Umbilical cord (tissue), 1 donor: ENCODE measurements at regions not wholly inside any gene's neighbourhood (a gene's known extent, or its start where the extent isn't known, plus 50 kb on each side); places are given as distances from the start of the nearest gene placed in this dataset.

Experiments
- DNase-seq: peaks from one replicate; pipeline ENCODE4 v3.0.0-alpha.2; 2015; ENCODE audit warnings: low spot score

DNA sequence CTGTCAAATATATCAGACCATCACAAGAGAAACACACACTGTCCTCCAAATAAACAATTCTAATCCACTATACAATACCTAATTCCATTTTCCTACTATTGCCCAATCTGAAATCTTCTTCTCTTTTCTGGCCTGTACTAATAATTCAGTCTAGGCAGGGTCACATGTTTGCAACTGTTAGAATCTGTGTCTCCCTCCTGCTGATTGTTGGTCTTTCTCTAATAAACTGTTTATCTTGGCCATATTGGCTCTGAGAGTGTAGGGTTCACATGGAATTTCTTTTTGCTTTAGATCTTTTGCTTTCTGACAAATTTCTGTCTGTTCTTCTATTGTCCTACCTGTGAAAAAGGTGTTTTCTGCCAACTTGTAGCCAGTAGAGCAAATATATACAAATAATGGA is 319.9 kb upstream of the ADAMTS5 start:
- DNase-seq: no peak

DNA sequence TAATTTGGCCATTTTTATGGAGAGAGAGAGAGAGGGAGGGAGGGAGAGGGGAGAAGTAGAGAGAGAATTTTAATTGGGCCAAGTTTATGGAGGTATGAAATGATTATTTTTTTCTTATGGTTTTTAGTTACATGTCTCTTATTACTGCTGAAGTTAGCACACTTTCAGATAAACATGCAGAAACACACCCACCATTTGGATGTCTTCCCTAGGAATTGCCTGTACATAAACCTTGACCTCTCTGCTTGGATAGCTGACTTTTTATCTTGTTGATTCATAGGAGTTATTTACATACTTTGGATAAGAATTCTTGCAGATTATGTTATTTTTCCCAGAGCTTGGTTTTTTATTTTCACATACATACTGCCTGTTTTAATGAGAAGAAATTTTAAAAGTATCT is 310.2 kb upstream of the ADAMTS5 start:
- peak; percentile 47 for DNase-seq

DNA sequence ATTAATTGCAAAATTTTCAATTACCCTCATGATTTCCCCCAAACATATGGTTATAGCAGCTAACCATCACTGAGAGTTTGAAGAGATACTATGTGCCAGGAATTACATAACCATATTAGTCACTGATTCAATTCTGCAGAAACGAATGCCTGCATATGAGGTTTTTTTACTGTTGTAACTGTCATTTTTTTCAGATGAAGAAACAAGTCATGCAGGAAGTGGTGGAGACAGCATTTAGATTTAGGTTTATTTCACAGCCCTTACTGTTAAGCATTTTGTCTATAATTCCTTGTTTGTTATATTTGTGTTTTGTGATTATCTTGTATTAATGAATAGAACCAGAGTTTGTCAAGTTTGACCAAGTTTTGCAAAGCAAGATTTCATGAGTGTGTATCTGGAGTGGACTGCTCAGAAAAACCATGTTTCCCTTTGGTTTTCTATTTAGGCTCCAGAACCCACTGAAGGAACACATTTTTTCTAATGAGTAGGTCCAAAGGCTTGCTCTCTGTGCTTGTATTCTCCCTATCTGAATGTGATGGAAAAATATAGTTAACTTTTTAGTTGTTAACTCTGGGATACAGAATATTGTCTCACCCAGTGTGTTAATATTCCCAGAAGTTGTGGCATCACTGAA is 308.5 kb upstream of the ADAMTS5 start:
- DNase-seq: peak; percentile 64

DNA sequence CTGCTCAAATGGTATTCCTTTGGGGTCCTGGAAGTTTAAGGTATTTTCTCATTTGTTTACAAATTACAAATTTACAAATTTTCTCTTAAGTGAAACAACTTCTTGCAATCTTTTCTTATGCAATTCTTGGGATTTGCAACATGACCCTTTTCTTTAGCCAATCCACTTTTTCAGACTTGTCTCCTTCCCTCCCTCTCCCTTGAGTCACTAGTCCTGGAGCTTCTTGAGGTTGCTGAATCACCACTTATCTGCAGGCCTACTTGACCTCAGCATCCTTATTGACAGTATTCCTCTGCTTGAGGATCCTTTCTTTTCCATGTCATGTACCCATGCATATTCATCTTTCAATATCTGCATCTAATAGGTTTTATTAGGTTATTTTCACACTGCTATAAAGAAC is 302.8 kb upstream of the ADAMTS5 start:
- DNase-seq: no peak

DNA sequence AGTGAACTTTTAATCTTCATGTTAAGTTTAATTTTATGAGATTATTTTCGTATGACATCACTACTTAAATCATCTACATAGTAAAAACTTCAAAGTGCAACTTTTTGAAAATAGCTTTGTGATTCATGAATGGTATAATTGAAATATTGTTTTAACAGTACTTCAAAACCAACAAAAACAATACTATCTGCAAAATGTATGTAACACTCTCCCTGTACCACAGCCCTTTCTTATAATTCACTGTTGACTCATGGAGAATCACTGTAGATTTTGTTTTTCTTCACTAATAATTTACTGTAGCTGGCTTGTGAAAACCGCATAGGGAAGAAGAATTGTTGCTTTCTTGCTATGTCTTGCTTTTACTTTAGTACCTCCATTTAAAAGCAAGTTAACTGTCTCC is 301.4 kb upstream of the ADAMTS5 start:
- no peak for DNase-seq

DNA sequence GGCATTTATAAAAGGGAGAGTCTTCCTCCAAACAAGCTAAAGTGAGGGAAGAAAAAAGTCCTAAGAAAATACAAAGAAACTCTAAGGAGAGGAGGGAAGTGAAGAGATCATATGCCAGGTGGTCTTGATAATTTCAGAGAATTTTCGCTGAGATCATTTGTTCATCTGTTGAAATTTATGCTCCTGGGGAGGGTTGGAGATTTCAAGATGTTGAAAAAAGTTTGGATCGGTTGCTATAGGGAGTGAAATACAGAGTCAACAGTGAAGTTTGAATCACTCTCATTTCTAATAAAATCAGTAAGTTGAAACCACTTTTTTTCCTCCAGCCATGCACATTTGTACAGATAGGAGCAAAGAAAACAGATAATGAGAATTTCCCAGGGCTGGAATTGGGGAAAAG is 299.1 kb upstream of the ADAMTS5 start:
- no peak for DNase-seq

DNA sequence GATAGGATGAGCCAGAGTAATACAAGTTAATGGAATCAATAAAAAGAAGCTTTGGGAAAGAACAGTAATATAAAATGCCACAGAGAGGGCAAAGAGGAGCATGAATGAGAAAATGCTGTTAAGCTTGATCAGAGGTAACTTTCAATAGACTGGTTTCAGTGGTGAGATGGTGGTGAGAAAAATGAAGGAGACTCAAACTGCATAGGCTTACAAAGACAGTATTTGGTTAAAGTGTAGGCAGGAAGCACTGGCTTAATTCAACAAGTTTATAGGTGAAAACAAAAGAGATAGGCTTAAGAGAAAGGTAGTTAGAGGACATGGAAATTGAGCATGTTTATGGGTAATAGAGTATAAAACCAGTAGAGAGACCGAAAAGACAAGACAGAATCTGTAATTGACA is 298.6 kb upstream of the ADAMTS5 start:
- no peak for DNase-seq

DNA sequence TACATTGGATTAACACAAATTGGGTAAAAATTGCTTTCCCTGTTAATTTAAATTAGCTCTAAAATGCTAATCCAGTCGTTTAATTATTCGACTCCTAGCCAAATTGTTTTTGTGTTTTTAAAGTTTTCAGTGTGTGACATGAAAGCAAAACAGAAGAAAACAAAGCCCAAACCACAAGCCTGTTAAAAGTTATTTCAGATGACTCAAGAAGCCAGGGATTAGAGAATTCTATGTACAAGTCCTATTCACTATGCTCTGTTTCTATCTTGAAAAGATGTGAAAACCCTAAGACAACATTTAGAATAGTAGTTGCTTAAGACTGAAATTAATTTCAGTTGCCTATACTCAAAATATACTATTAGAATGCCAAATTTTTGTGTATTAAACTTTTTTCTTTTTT is 294.8 kb upstream of the ADAMTS5 start:
- DNase-seq: peak; percentile 19

DNA sequence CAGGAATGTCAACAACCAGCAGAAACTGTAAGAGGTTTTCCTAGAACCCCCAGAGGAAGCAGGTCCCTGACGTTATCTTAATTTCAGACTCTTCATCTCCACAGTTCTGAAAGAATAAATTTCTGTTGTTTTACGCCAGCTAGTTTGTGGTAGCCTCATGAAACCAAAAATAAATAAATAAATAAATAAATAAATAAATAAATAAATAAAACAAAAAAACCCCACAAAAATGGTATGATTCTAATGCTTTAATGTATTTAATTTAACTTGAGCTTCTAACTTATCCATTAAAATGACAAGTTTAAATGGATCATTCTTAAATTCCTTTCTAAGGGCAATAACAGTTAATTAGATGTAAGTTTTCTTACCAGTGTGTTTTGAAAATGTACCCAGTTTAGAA is 293.8 kb upstream of the ADAMTS5 start:
- no peak for DNase-seq

DNA sequence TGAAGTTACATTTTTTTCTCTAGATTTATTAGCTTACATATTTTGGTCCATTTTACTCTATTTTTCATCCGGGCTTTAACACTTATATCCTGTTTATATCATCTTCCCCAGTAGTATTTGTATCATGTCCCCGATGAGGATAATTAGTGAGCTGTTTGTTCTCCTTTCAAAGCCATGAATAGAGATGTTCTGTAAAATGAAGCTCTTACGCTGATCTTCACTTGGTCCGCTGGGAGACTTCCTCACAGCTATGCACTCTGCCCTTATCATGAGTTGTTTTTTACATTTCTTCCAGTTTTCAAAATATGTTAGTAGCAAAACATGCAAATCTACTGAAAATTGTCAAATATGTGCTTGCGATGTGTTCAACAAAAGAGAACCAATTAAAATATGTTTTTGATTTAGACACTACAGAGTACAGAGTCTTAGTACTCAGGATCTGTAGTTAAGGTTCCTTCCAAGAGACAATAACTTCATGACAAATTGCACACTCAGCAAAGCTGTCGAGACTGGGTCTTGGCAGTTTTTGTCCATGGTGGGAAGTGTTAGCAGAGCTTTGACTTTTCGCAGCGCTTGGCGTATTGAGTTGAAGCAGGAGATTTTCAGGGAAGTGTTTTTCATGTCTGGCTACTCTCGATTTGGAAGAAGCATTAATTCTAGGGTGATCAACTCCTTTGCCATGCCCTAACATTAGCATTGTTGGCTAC is 292.0 kb upstream of the ADAMTS5 start:
- DNase-seq: no peak

DNA sequence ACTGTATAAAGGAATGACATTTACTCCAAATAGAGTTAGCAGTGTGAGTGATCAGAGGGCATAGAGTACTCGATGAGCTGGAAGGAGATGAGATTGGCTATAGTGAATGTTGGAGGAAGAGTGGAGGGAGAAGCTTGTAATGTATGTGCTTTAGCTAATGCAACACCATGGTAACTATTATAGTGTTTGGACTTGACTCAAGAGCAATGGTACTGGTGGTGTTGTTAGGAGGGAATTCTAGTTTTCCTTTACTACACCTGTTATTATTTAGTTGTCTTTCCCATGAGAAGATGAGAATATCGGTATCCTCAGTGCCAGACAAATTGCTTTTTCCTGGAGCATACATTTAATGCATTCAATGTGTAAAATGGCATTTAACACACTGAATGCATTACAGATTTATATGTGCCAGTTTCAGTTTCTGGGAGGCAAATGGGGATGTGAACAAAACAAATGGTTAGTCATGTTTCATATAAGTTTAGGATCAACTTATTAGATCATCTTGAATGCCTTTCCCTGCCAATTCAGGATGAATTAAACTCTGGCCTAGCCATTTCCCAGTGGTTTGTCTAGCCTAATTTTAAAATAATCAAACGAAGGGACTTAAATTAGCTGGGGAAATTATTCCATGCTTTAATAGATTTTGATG is 291.1 kb upstream of the ADAMTS5 start:
- DNase-seq: no peak

DNA sequence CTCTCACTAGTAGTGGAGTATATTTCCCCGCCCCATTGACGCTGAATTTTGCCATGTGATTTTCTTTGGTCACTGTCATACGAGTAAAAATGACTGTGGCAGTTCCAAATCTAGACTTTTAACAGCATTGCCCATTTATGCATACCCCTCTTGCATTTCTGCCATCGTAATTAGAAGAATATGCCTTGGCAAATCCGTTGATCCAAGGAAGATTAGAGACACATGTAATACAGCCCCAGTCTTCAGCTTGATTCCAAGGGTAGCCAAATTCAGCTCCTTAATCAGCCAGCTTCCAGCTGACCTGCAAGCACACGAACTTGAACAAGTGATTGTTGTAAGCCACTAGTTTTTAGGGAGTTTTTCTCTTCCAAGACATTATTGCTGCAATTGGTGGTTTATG is 290.3 kb upstream of the ADAMTS5 start:
- DNase-seq: no peak

DNA sequence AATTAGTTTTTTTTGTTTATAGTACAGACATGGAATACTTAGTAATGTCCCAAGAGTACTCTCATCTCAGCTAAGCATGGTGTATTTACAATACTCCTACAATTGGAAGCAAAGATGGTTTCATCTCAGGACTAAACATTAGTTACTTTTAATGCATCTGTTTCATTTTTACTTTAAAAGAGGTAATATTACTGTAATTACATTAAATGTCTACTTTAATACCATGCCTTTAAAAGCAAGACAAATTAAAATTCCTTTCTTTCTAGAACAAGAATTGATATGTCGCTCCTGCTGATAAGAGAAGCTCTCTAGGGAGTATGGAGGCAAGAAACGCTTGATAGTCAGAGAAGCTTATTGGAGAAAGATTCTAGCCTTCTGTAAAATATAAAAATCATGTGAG is 284.9 kb upstream of the ADAMTS5 start:
- DNase-seq: no peak

DNA sequence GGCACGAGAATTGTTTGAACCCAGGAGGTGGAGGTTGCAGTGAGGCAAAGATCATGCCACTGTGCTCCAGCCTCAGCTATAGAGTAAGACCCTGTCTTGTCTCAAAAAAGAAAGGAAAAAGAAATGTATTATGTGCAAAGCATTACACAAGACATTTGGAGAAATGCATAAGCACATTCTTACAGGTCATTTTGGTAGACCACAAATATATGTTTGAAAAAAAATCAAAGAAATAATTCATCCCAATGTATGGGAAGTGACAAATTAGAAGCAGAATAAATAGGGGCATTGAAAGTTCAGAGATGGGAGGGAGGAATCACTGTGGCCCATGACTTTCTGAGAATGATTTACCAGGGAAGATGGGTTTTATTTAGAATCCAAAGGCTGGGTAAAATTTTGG is 283.5 kb upstream of the ADAMTS5 start:
- DNase-seq: no peak

DNA sequence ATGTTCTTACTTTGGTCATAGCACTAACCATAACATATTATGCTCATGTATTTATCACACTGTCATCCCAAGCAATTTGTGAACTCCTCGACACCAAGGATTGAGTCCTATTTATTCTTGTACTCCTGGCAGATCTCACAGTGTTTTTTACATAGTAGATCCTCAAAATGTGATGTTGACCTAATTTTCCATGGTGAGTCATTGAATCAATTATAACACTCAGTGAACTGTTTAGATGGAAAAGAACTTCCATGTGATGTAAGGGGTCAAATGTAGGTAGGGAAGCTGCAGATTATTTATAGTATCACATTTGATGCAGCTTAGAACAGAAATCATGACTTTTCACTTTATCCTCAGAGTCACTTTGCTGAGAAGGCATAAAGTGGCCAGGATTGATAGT is 281.9 kb upstream of the ADAMTS5 start:
- no peak for DNase-seq

DNA sequence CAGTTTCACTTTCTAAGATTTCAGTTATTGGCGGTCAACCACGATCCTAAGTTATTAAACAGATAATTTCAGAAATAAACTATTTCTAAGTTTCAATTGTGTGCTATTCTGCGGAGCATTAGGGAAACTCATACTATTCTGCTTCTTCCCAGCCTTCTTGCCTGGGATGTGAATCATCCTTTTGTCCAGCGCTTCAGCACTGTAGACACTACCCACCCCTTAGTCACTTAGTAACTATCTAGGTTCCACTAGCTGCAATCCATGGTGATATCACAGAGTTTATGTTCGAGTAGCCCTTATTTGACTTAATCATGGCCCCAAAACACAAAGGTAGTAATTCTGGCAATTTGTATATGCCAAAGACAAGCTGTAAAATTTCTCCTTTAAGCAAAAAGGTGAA is 279.9 kb upstream of the ADAMTS5 start:
- DNase-seq: no peak

DNA sequence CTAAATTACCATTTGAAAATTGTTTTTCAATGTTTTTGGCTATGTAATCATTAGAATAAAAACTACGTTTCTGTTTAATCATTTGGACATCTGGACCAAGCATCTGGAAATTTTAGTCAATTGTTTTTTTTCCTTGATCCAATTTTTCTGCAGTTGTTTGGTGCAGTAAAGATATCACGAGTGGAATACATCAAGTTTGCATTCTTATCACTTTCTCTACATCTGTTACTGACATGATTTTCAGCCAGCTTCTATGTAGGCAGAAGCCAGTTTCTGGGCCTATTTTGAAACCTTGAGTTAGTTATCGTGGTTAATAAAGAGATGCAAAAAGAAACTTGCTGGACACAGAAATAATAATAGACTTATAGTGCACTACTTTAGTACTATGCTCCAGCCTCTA is 277.9 kb upstream of the ADAMTS5 start:
- no peak for DNase-seq

DNA sequence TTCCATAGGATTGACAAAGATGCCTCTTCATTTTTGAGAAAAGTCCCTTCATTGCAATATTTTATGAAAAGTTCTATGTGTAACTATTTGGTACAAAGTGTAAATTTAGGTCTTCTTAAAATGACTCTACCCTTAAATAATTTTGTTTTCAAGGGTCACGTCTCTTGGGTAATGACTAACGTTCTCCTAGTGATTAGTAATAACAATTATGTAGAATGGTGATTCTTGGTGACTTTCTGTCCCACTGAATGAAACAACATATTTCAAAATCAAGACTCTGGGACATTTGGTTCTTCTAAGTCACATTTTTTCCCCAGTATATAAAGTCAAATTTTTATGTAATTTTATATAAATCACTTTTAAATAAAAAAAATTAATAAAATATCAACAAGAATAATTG is 277.5 kb upstream of the ADAMTS5 start:
- DNase-seq: no peak

DNA sequence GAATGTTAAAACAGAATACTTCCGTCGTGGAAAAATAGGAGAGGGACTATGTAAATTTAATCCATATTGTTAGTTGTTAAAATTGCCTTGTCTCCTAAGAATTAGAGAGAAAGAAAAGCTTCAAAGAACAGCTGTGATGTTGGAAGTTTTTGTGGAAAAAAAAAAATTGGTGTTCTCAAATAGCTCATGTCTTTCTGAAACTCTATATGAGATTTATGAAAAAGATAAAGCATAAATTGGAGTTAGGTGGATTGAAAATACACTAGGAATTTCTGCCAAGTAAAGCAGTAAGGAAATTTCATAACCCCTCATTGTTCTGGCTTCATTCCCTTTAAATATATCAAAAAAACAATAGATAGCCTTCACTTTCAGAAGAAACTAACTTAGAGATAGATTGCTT is 274.0 kb upstream of the ADAMTS5 start:
- DNase-seq: no peak

DNA sequence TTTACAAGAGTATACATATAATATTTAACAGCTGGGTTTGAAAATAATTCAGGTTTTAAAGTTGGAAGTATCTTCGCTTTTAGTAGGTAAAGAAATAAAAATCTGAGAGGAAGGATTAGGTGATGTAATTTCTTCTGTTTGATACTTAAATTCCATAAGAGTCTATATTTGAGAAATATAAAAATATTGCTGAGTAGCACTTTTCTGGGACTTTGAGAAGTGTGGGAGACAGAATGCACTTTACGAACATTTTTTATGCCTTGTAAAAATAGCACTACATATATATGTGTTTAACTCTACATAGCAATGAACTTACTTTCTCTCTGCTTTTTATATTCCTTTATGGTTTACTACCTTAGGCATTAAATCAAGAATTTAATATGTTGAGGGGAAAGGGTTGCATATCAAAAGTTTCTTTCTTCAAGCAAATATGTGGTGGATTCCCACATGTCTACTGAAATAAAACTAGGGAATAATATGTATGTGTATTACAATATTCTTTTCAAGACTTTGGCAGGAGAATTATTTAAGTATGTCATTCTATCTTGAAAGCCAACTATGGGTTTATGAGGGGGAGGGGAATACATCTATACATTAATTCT is 266.7 kb upstream of the ADAMTS5 start:
- no peak for DNase-seq

DNA sequence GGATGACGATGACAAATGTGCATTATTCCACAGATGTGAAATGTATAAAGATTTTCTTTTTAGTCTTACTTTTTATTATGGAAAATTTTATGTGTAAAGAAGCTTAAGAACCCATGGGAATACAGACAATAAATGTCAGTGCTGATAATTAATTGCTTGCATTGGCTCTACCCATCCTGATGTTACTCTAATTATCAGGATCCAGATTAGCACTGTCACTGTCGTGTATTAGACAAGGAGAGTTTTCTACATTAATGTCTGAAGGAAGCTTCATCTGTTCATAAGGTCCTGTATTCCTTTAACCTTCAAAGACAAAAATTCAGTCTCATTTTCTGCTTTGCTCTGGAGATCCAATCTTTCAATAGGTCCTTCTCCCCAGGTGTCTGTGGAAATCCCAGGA is 259.1 kb upstream of the ADAMTS5 start:
- no peak for DNase-seq

DNA sequence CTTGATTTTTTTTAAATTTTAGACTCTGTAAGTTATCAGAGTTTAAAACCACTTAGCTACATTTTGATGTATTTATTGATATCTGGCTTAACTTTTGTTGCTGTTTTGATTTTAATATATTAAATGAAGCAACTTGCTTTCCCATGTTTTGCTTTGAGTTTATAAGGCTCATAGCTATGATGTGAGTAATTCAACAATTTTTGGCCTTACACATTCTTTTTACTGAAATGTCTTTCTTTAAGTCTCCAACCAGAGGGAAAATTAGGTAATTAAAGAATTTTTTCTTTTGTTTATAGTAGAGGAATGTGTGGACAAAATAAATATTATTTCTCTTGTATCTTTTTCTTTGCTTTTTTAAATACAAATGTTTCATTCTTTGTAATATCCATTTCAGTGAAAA is 258.3 kb upstream of the ADAMTS5 start:
- no peak for DNase-seq

DNA sequence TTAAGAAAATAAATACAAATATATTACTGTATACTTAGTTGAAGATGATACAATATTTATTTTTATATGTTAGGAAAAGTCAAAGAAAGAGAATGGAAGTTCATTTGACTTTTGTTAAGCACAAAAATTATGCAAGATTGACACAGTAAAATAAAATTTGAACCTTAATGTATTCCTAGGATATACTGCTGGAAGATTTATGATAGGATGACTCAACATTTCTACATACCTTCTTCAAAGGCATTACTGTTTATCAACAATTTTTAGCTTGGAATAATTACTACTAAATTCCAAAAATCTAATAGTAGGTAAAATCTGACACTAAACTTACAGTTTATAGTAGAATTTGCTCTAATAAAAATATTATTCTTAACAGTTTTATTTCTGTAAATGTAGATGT is 257.3 kb upstream of the ADAMTS5 start:
- no peak for DNase-seq
